Neural crest cell (in vitro differentiated cells): ENCODE measurements at regions not wholly inside any gene's neighbourhood (a gene's known extent, or its start where the extent isn't known, plus 50 kb on each side); places are given as distances from the start of the nearest gene placed in this dataset.

ENCODE experiments used
- DNase-seq: peaks from one replicate; pipeline ENCODE4 v3.0.0; 2021; ENCODE audit warnings: low read depth, mixed read lengths, low spot score
- H3K27ac Mint-ChIP-seq: one replicate; pipeline ENCODE4 v1.8.0; 2021; ENCODE audit warnings: mild to moderate bottlenecking, mixed read lengths; ENCODE audit not compliant: unreplicated experiment
- H3K27me3 Mint-ChIP-seq: 2 replicates; pipeline ENCODE4 v1.8.0; 2021; ENCODE audit warnings: low read depth, mild to moderate bottlenecking, mixed read lengths
- H3K36me3 Mint-ChIP-seq: 2 replicates; pipeline ENCODE4 v1.8.0; 2021; ENCODE audit warnings: low read depth, mild to moderate bottlenecking, mixed read lengths
- H3K4me1 Mint-ChIP-seq: 2 replicates; pipeline ENCODE4 v1.8.0; 2021; ENCODE audit warnings: mixed read lengths
- H3K4me3 Mint-ChIP-seq: one replicate; pipeline ENCODE4 v1.8.0; 2021; ENCODE audit warnings: mild to moderate bottlenecking, mixed read lengths
- H3K9me3 Mint-ChIP-seq: 2 replicates; pipeline ENCODE4 v1.8.0; 2021; ENCODE audit warnings: mixed read lengths
- CTCF ChIP-seq: fragments of 200-600 bp; sonication (generic); conservative IDR thresholded peaks from 2 replicates; pipeline ENCODE4 v1.5.0; 2021; ENCODE audit warnings: antibody characterized with exemption, mild to moderate bottlenecking

- H3K27ac Mint-ChIP-seq: no peak overlapping the region
- H3K4me1 Mint-ChIP-seq: peaks cover 3% of the 10 kb centered on the region
- no peak for TF ChIP-seq CTCF
- H3K36me3 Mint-ChIP-seq: peaks cover 2% of the 10 kb centered on the region
- H3K4me3 Mint-ChIP-seq: no peak overlapping the region
- DNase-seq: no peak
- no peaks in the 10 kb centered on the region for H3K27me3 Mint-ChIP-seq
- peaks cover 3% of the 10 kb centered on the region for H3K9me3 Mint-ChIP-seq
These were observed 209.9 kb downstream of the CRPPA start for GRCh38 chr7:16211402-16211925.

- no peak for DNase-seq
- Mint-ChIP-seq H3K4me1 (peaks cover 4% of the 10 kb centered on the region), H3K9me3 (no peaks in the 10 kb centered on the region), H3K4me3 (no peak overlapping the region), H3K27ac (no peak overlapping the region), H3K27me3 (no peaks in the 10 kb centered on the region), H3K36me3 (peaks cover 2% of the 10 kb centered on the region)
- no peak for TF ChIP-seq CTCF
These were observed 211.2 kb downstream of the CRPPA start for GRCh38 chr7:16210171-16210570.

GRCh38 chr7:16207321-16207720 lies 214.0 kb downstream of the CRPPA start:
- Mint-ChIP-seq H3K27ac (no peak overlapping the region), H3K4me3 (no peak overlapping the region), H3K27me3 (no peaks in the 10 kb centered on the region), H3K9me3 (no peaks in the 10 kb centered on the region), H3K36me3 (peaks cover 2% of the 10 kb centered on the region), H3K4me1 (peaks cover 9% of the 10 kb centered on the region)
- no peak for DNase-seq
- no peak for TF ChIP-seq CTCF

- DNase-seq: no peak
- peaks cover 9% of the 10 kb centered on the region for H3K4me1 Mint-ChIP-seq
- TF ChIP-seq CTCF: no peak
- H3K36me3 Mint-ChIP-seq: no peaks in the 10 kb centered on the region
- H3K27me3 Mint-ChIP-seq: no peaks in the 10 kb centered on the region
- H3K4me3 Mint-ChIP-seq: no peak overlapping the region
- H3K27ac Mint-ChIP-seq: no peak overlapping the region
- no peaks in the 10 kb centered on the region for H3K9me3 Mint-ChIP-seq
These were observed 215.9 kb downstream of the CRPPA start for GRCh38 chr7:16205466-16205865.

GRCh38 chr7:16204953-16205352 lies 216.4 kb downstream of the CRPPA start:
- peak overlapping the region; percentile 16 for H3K27ac Mint-ChIP-seq
- no peaks in the 10 kb centered on the region for H3K27me3 Mint-ChIP-seq
- DNase-seq: no peak
- H3K4me3 Mint-ChIP-seq: no peak overlapping the region
- peaks cover 9% of the 10 kb centered on the region for H3K4me1 Mint-ChIP-seq
- no peaks in the 10 kb centered on the region for H3K9me3 Mint-ChIP-seq
- H3K36me3 Mint-ChIP-seq: no peaks in the 10 kb centered on the region
- no peak for TF ChIP-seq CTCF

GRCh38 chr7:16203065-16203464 lies 218.3 kb downstream of the CRPPA start:
- no peak overlapping the region for H3K4me3 Mint-ChIP-seq

More at GRCh38 chr7:16203065-16203464, 218.3 kb downstream of the CRPPA start:
- no peak for DNase-seq
- Mint-ChIP-seq H3K9me3 (no peaks in the 10 kb centered on the region), H3K36me3 (no peaks in the 10 kb centered on the region), H3K27me3 (no peaks in the 10 kb centered on the region), H3K4me1 (peaks cover 9% of the 10 kb centered on the region), H3K27ac (no peak overlapping the region)
- TF ChIP-seq CTCF: no peak
